Lower leg skin (tissue), 4 donors: ENCODE measurements at regions not wholly inside any gene's neighbourhood (a gene's known extent, or its start where the extent isn't known, plus 50 kb on each side); places are given as distances from the start of the nearest gene placed in this dataset.

Experiments used
- DNase-seq, 2 donors: peaks; one replicate each; pipeline ENCODE4 v3.0.0-alpha.2; 2019; ENCODE audit warnings: low spot score in 2 of 2
- H3K4me3 ChIP-seq: fragments of 200-600 bp; sonication (generic); 2 replicates; pipeline ENCODE4 v1.5.1; 2017; ENCODE audit warnings: mild to moderate bottlenecking, low read depth; ENCODE audit not compliant: poor library complexity, severe bottlenecking
- POLR2A ChIP-seq, 2 donors: fragments of 450-650 bp; IDR thresholded peaks; one replicate each; pipeline ENCODE4 v1.6.1; 2016 to 2017; ENCODE audit warnings: antibody characterized with exemption in 2 of 2, mild to moderate bottlenecking in 1 of 2, moderate library complexity in 1 of 2
- WGBS, 2 donors: methylation state at CpG; one replicate each; pipeline ENCODE4 v1.1.5; 2018; 5-methylcytosine and 5-hydroxymethylcytosine counted together
- intact Hi-C: fragments of 100-400 bp; cut with DNase I; formaldehyde crosslinking; loops from one replicate; pipeline ENCODE4 v1.15.0; 2023; ENCODE audit warnings: low total_unique reads
- TF ChIP-seq, protein P1 (sequence below), 3 donors: fragments of 450-650 bp; IDR thresholded peaks; one replicate each; pipeline ENCODE4 v1.5.1; 2016; ENCODE audit warnings: antibody characterized with exemption in 3 of 3, mild to moderate bottlenecking in 3 of 3, moderate library complexity in 2 of 3

DNA sequence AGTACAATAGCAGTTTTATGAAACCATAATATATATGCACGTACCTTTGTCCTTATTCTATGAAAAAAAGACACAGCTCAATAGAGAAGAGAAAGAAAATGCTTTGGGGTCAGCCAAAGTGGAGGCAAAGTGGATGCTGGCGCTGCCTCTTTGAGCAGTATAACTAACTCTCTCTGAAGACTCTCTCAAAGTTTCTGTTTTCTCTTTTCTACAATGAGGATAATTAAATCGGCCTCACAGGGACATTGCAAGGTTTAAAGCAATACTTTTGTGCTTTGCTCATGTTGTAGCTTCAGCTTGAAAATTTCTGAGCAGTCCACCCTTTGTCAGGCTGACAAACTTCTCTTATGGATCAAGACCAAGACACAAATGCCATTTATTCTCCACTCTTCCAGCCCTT lies 455.1 kb upstream of the MPDZ start:
- no peak for DNase-seq
- intact Hi-C loops, result no loop called here
- no peak for TF ChIP-seq POLR2A (IDR thresholded peaks at IDR 0.05)
- TF ChIP-seq, protein P1, sequence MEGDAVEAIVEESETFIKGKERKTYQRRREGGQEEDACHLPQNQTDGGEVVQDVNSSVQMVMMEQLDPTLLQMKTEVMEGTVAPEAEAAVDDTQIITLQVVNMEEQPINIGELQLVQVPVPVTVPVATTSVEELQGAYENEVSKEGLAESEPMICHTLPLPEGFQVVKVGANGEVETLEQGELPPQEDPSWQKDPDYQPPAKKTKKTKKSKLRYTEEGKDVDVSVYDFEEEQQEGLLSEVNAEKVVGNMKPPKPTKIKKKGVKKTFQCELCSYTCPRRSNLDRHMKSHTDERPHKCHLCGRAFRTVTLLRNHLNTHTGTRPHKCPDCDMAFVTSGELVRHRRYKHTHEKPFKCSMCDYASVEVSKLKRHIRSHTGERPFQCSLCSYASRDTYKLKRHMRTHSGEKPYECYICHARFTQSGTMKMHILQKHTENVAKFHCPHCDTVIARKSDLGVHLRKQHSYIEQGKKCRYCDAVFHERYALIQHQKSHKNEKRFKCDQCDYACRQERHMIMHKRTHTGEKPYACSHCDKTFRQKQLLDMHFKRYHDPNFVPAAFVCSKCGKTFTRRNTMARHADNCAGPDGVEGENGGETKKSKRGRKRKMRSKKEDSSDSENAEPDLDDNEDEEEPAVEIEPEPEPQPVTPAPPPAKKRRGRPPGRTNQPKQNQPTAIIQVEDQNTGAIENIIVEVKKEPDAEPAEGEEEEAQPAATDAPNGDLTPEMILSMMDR (IDR thresholded peaks at IDR 0.05), result no peak
- no peak overlapping the region for H3K4me3 ChIP-seq
- WGBS, 2 donors, result 91 to 94% methylated on average over 3 of the region's 3 CpGs

DNA sequence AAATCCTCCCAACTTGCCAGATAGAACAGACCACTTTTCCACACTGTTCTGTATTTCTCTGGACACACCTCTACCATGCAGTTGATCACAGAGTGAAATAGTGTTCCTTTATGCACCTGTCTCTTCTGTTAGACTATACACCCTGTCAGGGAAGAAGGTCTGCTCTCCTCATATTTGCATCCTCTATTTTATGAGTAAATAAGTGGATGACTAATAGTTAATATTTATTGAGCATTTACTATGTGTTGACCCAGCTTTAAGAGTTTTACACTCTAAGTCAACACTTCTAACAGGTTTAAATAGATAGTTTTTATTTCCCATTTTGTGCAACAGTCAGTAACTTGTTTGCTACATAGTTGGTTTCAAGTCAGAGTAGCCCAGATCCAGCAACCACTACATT lies 452.8 kb upstream of the MPDZ start:
- no peak for TF ChIP-seq POLR2A (IDR thresholded peaks at IDR 0.05)
- TF ChIP-seq, protein P1 (IDR thresholded peaks at IDR 0.05), result no peak
- no peak overlapping the region for H3K4me3 ChIP-seq
- intact Hi-C loops, result no loop called here
- DNase-seq, result no peak

DNA sequence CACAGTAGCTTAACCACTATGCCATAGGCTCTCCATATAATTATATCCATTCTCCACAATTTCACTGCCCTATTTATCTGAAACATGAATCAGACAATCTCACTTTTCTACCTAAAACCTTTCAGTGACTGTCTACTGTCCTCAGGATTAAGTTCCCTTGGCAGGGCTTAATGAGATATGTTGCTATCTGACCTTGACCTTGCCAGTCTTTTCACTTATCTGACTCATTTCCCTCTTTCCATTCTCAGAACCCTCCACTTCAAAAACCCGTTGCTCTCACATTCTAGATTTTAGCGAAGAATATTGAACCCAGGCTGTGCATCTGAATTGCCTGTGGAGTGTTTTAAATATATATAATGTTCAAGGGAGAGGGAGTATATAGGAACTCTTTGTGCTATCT lies 452.1 kb upstream of the MPDZ start:
- intact Hi-C loops, result no loop called here
- DNase-seq, result no peak
- WGBS, 2 donors, result 43 to 96% methylated on average over 2 of the region's 2 CpGs
- H3K4me3 ChIP-seq, result no peak overlapping the region
- no peak for TF ChIP-seq POLR2A (IDR thresholded peaks at IDR 0.05)
- TF ChIP-seq, protein P1 (IDR thresholded peaks at IDR 0.05), result no peak

DNA sequence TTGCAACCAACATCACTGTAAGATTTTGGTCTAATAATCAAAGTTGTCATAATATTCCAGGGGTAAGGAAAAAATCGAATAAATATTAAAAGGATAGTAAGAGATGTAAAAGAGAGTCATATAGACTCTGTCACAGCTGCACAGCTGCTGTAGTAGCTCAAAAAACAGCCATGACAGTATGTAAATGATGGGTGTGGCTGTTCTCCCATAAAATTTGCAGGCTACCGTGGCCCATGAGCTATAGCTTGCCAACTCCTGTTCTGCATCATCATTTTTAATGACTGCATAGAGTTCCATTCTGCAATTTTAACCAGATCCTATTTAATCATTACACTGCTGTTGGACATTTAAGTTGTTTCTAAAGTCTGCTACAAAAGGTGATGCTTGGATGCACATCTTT lies 450.5 kb upstream of the MPDZ start:
- no peak overlapping the region for H3K4me3 ChIP-seq
- WGBS, 2 donors, result 75 to 81% methylated on average over 2 of the region's 2 CpGs
- intact Hi-C loops, result no loop called here
- no peak for TF ChIP-seq POLR2A (IDR thresholded peaks at IDR 0.05)
- TF ChIP-seq, protein P1 (IDR thresholded peaks at IDR 0.05), result no peak
- DNase-seq, result no peak

DNA sequence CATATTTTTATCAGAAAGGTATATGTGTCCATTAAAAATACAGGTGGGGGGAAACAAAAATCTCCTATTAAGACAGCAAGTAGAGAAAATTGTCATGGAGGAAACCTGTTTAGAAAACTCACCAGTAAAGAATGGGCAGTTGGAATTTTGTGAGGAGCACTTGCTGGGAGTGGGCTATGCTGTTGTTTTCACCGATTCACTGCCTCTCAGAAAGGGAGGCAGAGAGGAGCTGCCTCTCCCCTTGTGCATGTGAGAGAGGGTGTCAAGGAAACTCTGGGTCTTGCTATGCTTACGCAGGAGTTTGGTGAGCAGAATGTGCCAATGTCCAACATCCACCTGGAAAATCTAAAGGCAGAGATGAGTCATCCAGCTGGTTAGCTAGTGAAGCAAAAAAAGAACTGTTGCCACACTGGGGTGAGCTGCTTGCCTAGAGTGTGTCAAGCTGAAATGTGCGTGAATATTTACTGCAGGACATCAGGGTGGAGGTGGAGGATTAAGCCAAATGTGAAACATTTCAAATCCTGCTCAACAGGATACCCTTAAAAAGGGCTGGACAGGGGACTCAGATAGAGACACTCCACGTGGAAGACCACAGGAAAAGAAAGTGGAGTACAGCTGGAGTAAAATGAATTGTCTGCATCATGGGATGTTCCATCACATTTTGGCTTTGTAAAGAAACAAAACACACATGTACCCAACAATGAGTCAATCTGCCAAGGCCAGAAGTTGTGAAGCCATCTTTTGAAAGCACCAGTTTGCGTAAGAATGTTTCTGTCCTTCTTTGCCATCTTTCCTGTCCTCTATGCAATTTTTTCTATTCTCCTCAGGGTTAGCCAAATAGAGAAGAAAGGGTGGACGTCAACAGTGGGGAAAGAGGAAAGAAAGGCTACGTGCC lies 449.7 kb upstream of the MPDZ start:
- intact Hi-C loops, result no loop called here
- H3K4me3 ChIP-seq, result no peak overlapping the region
- DNase-seq, result no peak
- WGBS, 2 donors, result 81 to 86% methylated on average over 7 of the region's 7 CpGs
- TF ChIP-seq POLR2A (IDR thresholded peaks at IDR 0.05), result no peak

DNA sequence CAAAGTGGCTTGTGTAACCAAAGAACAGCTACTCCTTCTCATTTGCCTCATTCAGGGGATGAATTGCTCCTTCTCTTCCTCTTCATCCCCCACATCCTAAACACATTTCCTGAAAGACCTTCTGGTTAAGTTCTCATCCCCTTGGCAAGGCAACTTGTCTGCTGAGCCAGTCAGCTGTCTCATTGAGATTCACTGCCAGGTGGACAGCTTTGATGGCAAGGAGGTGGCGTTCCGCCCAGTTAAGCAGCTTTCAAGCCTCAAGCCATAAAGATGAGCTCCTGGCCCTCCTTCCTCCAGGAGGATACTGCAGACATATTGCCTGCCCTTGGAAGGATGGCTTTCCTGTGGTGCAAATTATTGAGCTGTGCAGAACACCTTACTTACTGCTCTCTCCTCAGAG lies 448.6 kb upstream of the MPDZ start:
- no peak overlapping the region for H3K4me3 ChIP-seq
- 44 to 49% methylated on average over 2 of the region's 2 CpGs for WGBS, 2 donors
- no peak for TF ChIP-seq POLR2A (IDR thresholded peaks at IDR 0.05)
- TF ChIP-seq, protein P1 (IDR thresholded peaks at IDR 0.05), result no peak
- intact Hi-C loops, result no loop called here
- no peak for DNase-seq
